ENCODE measurements at regions not wholly inside any gene's neighbourhood (a gene's known extent, or its start where the extent isn't known, plus 50 kb on each side); places are given as distances from the start of the nearest gene placed in this dataset.

GRCh38 chr7:119167431-119167830, 942.9 kb downstream of the ANKRD7 start:
- TF ChIP-seq POLR2A (IDR thresholded peaks at IDR 0.05) (no peak), CTCF (IDR thresholded peaks at IDR 0.05) (no peak)
